ENCODE measurements at regions not wholly inside any gene's neighbourhood (a gene's known extent, or its start where the extent isn't known, plus 50 kb on each side); places are given as distances from the start of the nearest gene placed in this dataset.

DNA sequence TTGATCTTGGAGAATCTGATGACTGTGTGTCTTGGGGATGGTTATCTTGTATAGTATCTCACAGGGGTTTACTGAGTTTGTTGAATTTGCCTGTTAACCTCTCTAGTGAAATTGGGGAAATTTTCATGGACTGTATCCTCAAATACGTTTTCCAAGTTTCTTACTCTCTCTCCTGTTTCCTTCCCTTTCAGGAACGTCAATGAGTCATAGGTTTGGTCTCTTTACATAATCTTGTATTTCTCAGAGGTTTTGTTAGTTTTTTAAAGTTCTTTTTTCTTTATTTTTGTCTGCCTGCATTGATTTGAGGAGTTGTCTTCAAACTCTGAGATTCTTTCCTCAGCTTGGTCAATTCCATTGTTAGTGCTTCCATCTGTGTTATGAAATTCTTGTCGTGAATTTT, 227.7 kb upstream of the GPRIN3 start:
- Histone ChIP-seq H3K4me1 (no peaks in the 10 kb centered on the region), H3K27me3 (ENCODE audit: low read depth) (no peaks in the 10 kb centered on the region), H3K27ac (replicated peaks) (no peak overlapping the region), H3K4me3 (no peak overlapping the region), H3K9me3 (replicated peaks) (peaks cover 5% of the 10 kb centered on the region), H3K36me3 (no peaks in the 10 kb centered on the region)
- no peak for DNase-seq
- intact Hi-C loops (cut with micrococcal nuclease) = no loop called here
- TF ChIP-seq CTCF (IDR thresholded peaks at IDR 0.05; ENCODE audit: borderline replicate concordance) = no peak

DNA sequence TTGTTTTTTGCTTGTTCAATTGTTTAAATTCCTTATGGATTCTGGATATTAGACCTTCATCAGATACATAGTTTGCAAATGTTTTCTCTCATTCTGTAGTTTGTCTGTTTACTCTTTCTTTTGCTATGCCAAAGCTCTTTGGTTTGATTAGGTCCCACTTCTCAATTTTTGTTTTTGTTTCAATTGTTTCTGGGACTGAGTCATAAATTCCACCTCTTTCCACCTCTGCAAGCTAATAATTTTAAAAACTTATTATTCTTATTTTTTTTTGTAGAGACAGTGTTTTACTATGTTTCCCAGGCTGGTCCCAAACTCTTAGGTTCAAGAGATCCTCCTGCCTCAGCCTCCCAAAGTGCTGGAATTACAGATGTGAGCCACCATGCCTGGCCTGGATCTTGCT, 226.8 kb upstream of the GPRIN3 start:
- intact Hi-C loops (cut with micrococcal nuclease) = no loop called here
- no peaks in the 10 kb centered on the region for H3K27me3 ChIP-seq (ENCODE audit: low read depth)
- TF ChIP-seq CTCF (IDR thresholded peaks at IDR 0.05; ENCODE audit: borderline replicate concordance) = no peak

DNA sequence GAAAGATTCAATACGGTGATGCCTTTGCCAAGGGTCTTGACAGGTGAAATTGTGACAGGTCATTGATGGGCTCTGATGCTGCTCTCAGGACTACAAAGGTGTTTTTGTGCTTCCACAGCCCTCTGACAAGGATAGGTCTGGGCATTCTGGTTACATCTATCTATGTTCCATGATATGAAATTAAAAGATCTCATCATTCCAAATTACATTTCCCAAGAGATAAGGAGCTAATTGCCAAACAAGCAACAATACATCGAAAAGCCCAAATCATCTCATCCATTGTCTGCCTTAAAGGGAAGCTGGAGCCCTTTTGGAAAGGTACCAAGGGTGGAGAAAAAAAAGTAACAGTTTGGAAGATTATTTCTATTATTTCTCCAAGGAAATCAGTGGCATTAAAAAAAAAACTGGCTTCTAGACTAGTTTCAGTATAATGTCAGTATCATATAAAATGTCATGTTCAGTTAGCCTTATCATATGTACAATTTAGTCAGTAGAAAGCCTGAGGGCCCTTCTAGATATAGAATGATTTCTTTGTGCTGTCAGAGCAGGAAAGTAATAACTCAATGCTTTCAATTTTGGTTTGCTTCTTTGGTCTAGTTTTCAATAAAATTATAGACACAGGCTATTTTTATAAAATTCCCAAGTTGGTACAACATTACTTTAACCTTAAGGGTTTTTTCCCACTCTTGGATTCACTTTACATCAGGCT, 224.5 kb upstream of the GPRIN3 start:
- no peak for DNase-seq
- H3K4me1 ChIP-seq = no peaks in the 10 kb centered on the region
- TF ChIP-seq CTCF (IDR thresholded peaks at IDR 0.05; ENCODE audit: borderline replicate concordance) = no peak
- intact Hi-C loops (cut with micrococcal nuclease) = no loop called here
- H3K9me3 ChIP-seq (replicated peaks) = peaks cover 5% of the 10 kb centered on the region
- H3K27me3 ChIP-seq (ENCODE audit: low read depth) = no peaks in the 10 kb centered on the region
- H3K27ac ChIP-seq (replicated peaks) = no peak overlapping the region
- H3K36me3 ChIP-seq = no peaks in the 10 kb centered on the region
- no peak overlapping the region for H3K4me3 ChIP-seq

More for the DNA sequence above, 226.8 kb upstream of the GPRIN3 start:
- Histone ChIP-seq H3K9me3 (replicated peaks) (peaks cover 5% of the 10 kb centered on the region), H3K36me3 (no peaks in the 10 kb centered on the region), H3K4me1 (no peaks in the 10 kb centered on the region), H3K4me3 (no peak overlapping the region), H3K27ac (replicated peaks) (no peak overlapping the region)
- no peak for DNase-seq

GRCh38 chr4:89528526-89529133, 221.0 kb upstream of the GPRIN3 start:
- TF ChIP-seq CTCF (IDR thresholded peaks at IDR 0.05; ENCODE audit: borderline replicate concordance) = no peak
- Histone ChIP-seq H3K4me1 (no peaks in the 10 kb centered on the region), H3K9me3 (replicated peaks) (no peaks in the 10 kb centered on the region), H3K4me3 (no peak overlapping the region), H3K27ac (replicated peaks) (no peak overlapping the region), H3K27me3 (ENCODE audit: low read depth) (no peaks in the 10 kb centered on the region), H3K36me3 (no peaks in the 10 kb centered on the region)
- intact Hi-C loops (cut with micrococcal nuclease) = no loop called here
- no peak for DNase-seq

DNA sequence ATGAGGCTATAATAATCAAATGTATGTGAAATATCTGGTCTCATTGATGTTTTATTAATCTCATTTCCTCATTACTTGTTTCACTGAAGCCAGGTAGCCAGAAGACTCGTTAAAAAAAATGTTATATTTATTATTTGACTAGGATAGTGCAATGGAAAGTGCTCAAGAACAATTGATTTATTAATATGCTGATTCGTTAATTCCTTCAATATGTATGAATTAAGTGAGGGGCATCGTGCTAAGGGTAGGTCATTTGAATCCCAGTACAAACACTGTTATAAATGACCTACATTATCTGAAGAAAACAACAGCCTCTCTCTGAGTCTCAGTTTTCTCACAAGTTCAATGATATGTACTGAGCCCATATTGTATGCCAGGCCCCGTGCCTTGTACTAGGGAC, 214.2 kb upstream of the GPRIN3 start:
- Histone ChIP-seq H3K27me3 (ENCODE audit: low read depth) (no peaks in the 10 kb centered on the region), H3K27ac (replicated peaks) (no peak overlapping the region), H3K4me1 (no peaks in the 10 kb centered on the region), H3K4me3 (no peak overlapping the region), H3K9me3 (replicated peaks) (no peaks in the 10 kb centered on the region), H3K36me3 (no peaks in the 10 kb centered on the region)
- no peak for DNase-seq
- intact Hi-C loops (cut with micrococcal nuclease) = no loop called here
- TF ChIP-seq CTCF (IDR thresholded peaks at IDR 0.05; ENCODE audit: borderline replicate concordance) = no peak

All from left ventricle myocardium inferior (tissue), 1 donor.